ENCODE measurements at regions not wholly inside any gene's neighbourhood (a gene's known extent, or its start where the extent isn't known, plus 50 kb on each side); places are given as distances from the start of the nearest gene placed in this dataset.
"Not testable (repeated sequence)": the region's sequence is repeated elsewhere in the genome, so short reads cannot be mapped to it uniquely, and the experiment has no call there.

DNA sequence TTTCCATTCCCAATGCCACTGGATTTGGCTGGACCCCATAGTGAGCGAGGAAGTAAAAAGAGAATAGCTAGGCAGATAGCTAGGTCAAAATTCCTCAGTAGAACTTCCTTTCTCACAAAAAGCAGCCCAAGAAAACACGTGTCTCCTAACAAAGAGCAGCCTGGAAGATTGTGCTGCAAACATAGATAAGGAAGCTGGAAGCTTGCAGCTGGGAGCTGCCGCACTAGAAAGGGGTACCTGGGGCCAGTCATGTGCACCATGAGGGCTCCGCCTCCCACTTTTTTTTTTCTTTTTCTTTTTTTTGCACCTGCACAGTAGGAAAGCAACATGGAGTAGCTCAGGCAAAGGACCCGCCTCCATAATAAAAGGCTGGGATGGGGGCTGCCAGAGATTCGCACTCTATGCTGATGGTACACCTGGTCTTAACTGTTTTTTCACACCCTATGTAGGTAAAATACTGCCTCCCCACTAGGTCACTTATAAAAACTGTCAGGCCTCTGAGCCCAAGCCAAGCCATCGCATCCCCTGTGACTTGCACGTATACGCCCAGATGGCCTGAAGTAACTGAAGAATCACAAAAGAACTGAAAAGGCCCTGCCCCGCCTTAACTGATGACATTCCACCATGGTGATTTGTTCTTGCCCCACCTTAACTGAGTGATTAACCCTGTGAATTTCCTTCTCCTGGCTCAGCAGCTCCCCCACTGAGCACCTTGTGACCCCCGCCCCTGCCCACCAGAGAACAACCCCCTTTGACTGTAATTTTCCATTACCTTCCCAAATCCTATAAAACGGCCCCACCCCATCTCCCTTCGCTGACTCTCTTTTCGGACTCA, 521.6 kb downstream of the IRS2 start:
- not testable (repeated sequence) for H3K27me3 ChIP-seq; H3K4me1 ChIP-seq; DNase-seq (ENCODE audit: low spot score); H3K9me3 ChIP-seq; H3K4me3 ChIP-seq; H3K36me3 ChIP-seq
- H3K27ac ChIP-seq: peak overlapping the region in 1 of 2 donors; percentile 40

DNA sequence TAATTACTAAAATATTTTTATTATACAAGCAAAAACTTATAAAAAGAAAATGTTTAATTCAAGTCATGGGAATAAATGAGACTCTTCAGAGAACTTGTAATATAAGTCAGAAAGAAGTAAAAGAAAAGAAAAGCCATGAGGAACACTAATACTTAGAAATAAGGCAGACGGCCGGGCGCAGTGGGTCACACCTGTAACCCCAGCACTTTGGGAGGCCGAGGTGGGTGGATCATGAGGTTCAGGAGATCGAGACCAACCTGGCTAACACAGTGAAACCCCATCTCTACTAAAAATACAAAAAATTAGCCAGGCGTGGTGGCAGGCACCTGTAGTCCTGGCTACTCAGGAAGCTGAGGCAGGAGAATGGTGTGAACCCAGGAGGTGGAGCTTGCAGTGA, 528.6 kb downstream of the IRS2 start:
- H3K27ac ChIP-seq: peak overlapping the region; percentile 65 to 87
- H3K27me3 ChIP-seq; DNase-seq (ENCODE audit: low spot score); H3K36me3 ChIP-seq; H3K4me1 ChIP-seq; H3K4me3 ChIP-seq: not testable (repeated sequence)
- peaks cover 0 to 10% of the 10 kb centered on the region in 2 donors for H3K9me3 ChIP-seq
